ENCODE measurements at regions not wholly inside any gene's neighbourhood (a gene's known extent, or its start where the extent isn't known, plus 50 kb on each side); places are given as distances from the start of the nearest gene placed in this dataset.
"Not testable (repeated sequence)": the region's sequence is repeated elsewhere in the genome, so short reads cannot be mapped to it uniquely, and the experiment has no call there.

GRCh38 chr6:141788096-141788495, 344.6 kb upstream of the GJE1 start:
- Mint-ChIP-seq H3K4me1 (ENCODE audit: low read depth) (no peaks in the 10 kb centered on the region), H3K36me3 (no peaks in the 10 kb centered on the region), H3K27ac (no peak overlapping the region), H3K4me3 (no peak overlapping the region), H3K9me3 (peaks cover 2% of the 10 kb centered on the region), H3K27me3 (no peaks in the 10 kb centered on the region)
- no peak for DNase-seq
- ChIA-PET POLR2A (no interaction called here), CTCF (no interaction called here)
- intact Hi-C loops (cut with micrococcal nuclease), result no loop called here

DNA sequence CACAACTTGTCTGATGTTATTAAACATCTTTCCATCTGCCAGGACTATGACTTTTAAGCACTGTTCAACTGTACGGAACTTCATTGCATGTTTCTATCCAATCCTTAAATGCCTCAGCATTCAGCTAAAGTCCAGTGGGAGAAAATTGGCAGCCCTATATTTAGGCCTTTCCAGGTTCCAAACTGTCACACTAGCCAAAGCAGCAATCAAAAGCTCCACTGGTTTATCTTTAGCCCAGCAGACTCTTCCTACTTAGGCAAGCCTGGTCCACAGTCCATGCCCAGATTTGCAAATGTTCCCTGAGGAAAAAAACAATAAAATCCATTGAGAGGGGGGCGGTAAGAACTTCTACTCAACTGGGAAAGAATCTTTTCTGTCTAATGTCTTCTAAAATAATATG, 349.1 kb upstream of the GJE1 start:
- H3K9me3 Mint-ChIP-seq, result no peaks in the 10 kb centered on the region
- no peak overlapping the region for H3K27ac Mint-ChIP-seq
- no peaks in the 10 kb centered on the region for H3K27me3 Mint-ChIP-seq
- H3K4me3 Mint-ChIP-seq, result no peak overlapping the region
- DNase-seq, result no peak
- intact Hi-C loops (cut with micrococcal nuclease), result no loop called here
- POLR2A ChIA-PET, result no interaction called here
- H3K36me3 Mint-ChIP-seq, result no peaks in the 10 kb centered on the region
- no peaks in the 10 kb centered on the region for H3K4me1 Mint-ChIP-seq (ENCODE audit: low read depth)
- CTCF ChIA-PET, result no interaction called here

DNA sequence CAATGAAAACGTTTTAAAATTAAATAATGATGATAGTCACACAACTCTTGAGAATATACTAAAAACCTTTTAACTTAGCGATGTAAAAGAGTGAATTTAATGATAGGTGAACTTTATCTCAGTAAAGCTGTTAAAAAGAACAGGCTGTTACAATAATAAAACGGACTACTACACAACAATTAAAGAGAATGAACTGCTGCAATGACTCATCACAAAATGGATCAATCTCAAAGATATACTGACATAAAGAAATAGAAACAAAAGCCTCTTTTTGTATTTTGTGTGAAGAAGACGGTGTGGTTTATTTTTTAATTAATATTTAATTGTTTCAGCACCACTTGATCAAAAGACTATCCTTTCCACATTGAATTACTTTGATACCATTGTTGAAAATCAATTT, 352.4 kb upstream of the GJE1 start:
- Mint-ChIP-seq H3K27ac (no peak overlapping the region), H3K4me1 (ENCODE audit: low read depth) (no peaks in the 10 kb centered on the region), H3K4me3 (no peak overlapping the region), H3K27me3 (no peaks in the 10 kb centered on the region), H3K36me3 (no peaks in the 10 kb centered on the region), H3K9me3 (no peaks in the 10 kb centered on the region)
- POLR2A ChIA-PET, result no interaction called here
- no peak for DNase-seq
- CTCF ChIA-PET, result no interaction called here
- intact Hi-C loops (cut with micrococcal nuclease), result no loop called here

DNA sequence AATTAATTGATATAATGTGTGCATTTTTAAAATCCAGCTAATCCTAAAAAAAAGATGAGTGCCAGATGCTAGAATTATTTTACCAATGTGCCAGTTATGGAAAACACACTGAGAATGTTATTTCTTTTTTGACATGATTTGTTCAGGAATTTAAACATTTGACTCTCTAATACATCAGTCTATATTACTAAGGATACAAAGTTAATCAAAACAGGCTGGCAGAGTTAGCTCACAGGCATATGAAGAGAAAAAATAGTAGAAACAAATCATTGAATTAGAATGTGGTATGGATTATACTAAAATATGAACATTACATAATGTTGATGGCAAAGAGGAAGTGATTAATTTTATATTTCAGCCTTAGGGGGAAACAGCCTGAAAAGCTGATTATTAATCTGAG, 368.3 kb upstream of the GJE1 start:
- no peak for DNase-seq
- intact Hi-C loops (cut with micrococcal nuclease), result no loop called here
- H3K9me3 Mint-ChIP-seq, result no peaks in the 10 kb centered on the region
- POLR2A ChIA-PET, result no interaction called here
- CTCF ChIA-PET, result no interaction called here
- H3K27ac Mint-ChIP-seq, result no peak overlapping the region
- H3K36me3 Mint-ChIP-seq, result no peaks in the 10 kb centered on the region
- no peak overlapping the region for H3K4me3 Mint-ChIP-seq
- H3K27me3 Mint-ChIP-seq, result no peaks in the 10 kb centered on the region
- H3K4me1 Mint-ChIP-seq (ENCODE audit: low read depth), result no peaks in the 10 kb centered on the region

DNA sequence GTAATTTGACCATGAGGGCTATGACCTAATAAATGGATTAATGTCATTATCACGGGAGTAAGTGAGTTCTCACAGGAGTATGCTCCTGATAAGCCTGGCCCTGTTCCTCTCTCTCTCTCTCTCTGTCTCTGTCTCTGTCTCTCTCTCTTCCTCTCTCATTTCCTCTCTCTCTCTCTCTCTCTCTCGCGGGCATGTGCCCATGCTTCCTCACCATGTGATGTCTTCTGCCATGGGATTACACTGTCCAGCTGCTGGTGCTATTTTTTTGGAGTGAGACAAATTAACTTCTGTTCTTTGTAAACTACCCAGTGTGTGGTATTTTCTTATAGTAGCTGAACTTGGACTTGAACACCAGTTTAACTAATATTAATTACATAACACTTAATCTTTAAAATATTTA, 374.3 kb upstream of the GJE1 start:
- intact Hi-C loops (cut with micrococcal nuclease), result no loop called here
- no peaks in the 10 kb centered on the region for H3K36me3 Mint-ChIP-seq
- ChIA-PET CTCF (no interaction called here), POLR2A (no interaction called here)
- H3K27me3 Mint-ChIP-seq, result no peaks in the 10 kb centered on the region
- H3K9me3 Mint-ChIP-seq, result no peaks in the 10 kb centered on the region
- H3K4me3 Mint-ChIP-seq, result no peak overlapping the region
- DNase-seq, result no peak
- no peaks in the 10 kb centered on the region for H3K4me1 Mint-ChIP-seq (ENCODE audit: low read depth)
- no peak overlapping the region for H3K27ac Mint-ChIP-seq

- Mint-ChIP-seq H3K9me3 (no peaks in the 10 kb centered on the region), H3K27ac (no peak overlapping the region), H3K36me3 (no peaks in the 10 kb centered on the region), H3K4me3 (no peak overlapping the region), H3K27me3 (no peaks in the 10 kb centered on the region), H3K4me1 (ENCODE audit: low read depth) (peaks cover 12% of the 10 kb centered on the region)
- intact Hi-C loops (cut with micrococcal nuclease), result no loop called here
- no peak for DNase-seq
- POLR2A ChIA-PET, result no interaction called here
- CTCF ChIA-PET, result no interaction called here
These were observed 379.5 kb upstream of the GJE1 start for GRCh38 chr6:141753180-141753579.

GRCh38 chr6:141752677-141753076, 380.0 kb upstream of the GJE1 start:
- Mint-ChIP-seq H3K27ac (no peak overlapping the region), H3K4me3 (no peak overlapping the region), H3K27me3 (no peaks in the 10 kb centered on the region), H3K4me1 (ENCODE audit: low read depth) (peaks cover 12% of the 10 kb centered on the region), H3K36me3 (no peaks in the 10 kb centered on the region), H3K9me3 (no peaks in the 10 kb centered on the region)
- intact Hi-C loops (cut with micrococcal nuclease), result no loop called here
- no peak for DNase-seq
- ChIA-PET CTCF (no interaction called here), POLR2A (no interaction called here)

DNA sequence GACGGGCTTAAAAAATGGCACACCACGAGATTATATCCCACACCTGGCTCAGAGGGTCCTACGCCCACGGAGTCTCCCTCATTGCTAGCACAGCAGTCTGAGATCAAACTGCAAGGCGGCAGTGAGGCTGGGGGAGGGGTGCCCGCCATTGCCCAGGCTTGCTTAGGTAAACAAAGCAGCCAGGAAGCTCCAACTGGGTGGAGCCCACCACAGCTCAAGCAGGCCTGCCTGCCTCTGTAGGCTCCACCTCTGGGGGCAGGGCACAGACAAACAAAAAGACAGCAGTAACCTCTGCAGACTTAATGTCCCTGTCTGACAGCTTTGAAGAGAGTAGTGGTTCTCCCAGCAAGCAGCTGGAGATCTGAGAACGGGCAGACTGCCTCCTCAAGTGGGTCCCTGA, 386.4 kb upstream of the GJE1 start:
- H3K4me3 Mint-ChIP-seq; H3K9me3 Mint-ChIP-seq; H3K36me3 Mint-ChIP-seq; H3K27ac Mint-ChIP-seq; CTCF ChIA-PET; H3K27me3 Mint-ChIP-seq; intact Hi-C loops (cut with micrococcal nuclease); POLR2A ChIA-PET; DNase-seq; H3K4me1 Mint-ChIP-seq (ENCODE audit: low read depth): not testable (repeated sequence)

DNA sequence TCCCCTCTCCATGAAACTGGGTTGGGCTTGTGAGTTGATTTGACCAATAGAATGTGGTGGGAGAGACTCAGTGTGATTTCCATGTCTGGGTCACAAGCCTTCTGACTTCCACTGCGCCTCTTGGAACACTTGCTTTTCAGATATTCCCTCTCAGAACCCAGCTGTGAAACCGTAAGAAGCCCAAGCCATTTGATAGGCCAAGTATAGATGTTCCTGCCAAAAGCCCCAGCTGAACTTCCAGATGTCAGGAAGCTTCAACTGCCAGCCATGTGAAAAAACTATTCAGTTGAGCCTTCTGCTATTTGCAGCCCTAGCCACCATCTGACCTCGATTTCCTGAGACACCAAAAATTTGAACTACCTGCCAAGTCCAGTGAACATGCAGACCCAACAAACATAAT, 387.8 kb upstream of the GJE1 start:
- H3K4me3 Mint-ChIP-seq, result no peak overlapping the region
- H3K4me1 Mint-ChIP-seq (ENCODE audit: low read depth), result no peaks in the 10 kb centered on the region
- ChIA-PET POLR2A (no interaction called here), CTCF (no interaction called here)
- intact Hi-C loops (cut with micrococcal nuclease), result no loop called here
- H3K36me3 Mint-ChIP-seq, result no peaks in the 10 kb centered on the region
- no peak for DNase-seq
- H3K27me3 Mint-ChIP-seq, result no peaks in the 10 kb centered on the region
- no peak overlapping the region for H3K27ac Mint-ChIP-seq
- H3K9me3 Mint-ChIP-seq, result no peaks in the 10 kb centered on the region

DNA sequence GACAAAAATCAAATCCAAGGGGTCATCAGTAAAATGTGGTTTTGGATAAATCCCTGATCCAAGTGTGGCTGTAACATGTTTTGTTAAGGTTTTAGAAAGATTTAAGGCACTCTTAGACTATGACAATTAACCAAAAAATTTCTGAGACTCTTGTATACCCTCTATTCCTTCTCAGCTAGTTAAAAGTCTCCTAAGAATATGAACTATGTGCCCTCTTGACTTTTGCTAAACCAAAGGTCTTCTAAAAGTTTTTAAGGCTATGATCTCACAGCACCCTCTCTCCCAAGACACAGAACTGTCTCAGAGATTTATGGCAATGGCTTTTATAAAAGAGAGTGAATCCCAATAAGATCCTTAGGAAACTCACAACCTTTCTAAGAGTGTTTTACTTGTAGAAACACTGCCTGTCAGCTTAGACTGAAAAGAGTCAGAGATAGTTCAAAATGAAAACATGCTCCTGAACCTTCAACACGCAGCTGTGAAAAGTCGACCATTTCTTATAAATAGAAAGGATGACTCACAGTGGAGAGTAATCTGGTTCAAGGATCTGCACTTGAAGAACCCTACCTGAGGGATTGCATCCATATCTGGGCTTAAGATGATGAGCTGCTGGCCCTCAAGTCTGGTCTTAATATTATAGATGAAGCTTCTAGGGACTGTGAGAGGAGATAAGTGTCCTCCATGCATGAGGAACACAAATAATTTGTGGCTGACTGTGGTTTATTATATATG, 388.4 kb upstream of the GJE1 start:
- ChIA-PET POLR2A (no interaction called here), CTCF (no interaction called here)
- Mint-ChIP-seq H3K27me3 (no peaks in the 10 kb centered on the region), H3K4me3 (no peak overlapping the region), H3K4me1 (ENCODE audit: low read depth) (no peaks in the 10 kb centered on the region), H3K27ac (no peak overlapping the region), H3K9me3 (no peaks in the 10 kb centered on the region), H3K36me3 (no peaks in the 10 kb centered on the region)
- intact Hi-C loops (cut with micrococcal nuclease), result no loop called here
- DNase-seq, result no peak

- no peak overlapping the region for H3K4me3 Mint-ChIP-seq
- ChIA-PET POLR2A (no interaction called here), CTCF (no interaction called here)
- no peak for DNase-seq
- no peak overlapping the region for H3K27ac Mint-ChIP-seq
- H3K36me3 Mint-ChIP-seq, result no peaks in the 10 kb centered on the region
- intact Hi-C loops (cut with micrococcal nuclease), result no loop called here
- no peaks in the 10 kb centered on the region for H3K9me3 Mint-ChIP-seq
- no peaks in the 10 kb centered on the region for H3K4me1 Mint-ChIP-seq (ENCODE audit: low read depth)
- H3K27me3 Mint-ChIP-seq, result no peaks in the 10 kb centered on the region
These were observed 396.6 kb upstream of the GJE1 start for GRCh38 chr6:141736104-141736503.

- Mint-ChIP-seq H3K27ac (no peak overlapping the region), H3K36me3 (no peaks in the 10 kb centered on the region), H3K9me3 (no peaks in the 10 kb centered on the region), H3K27me3 (no peaks in the 10 kb centered on the region), H3K4me3 (no peak overlapping the region), H3K4me1 (ENCODE audit: low read depth) (no peaks in the 10 kb centered on the region)
- POLR2A ChIA-PET, result no interaction called here
- DNase-seq, result no peak
- CTCF ChIA-PET, result no interaction called here
- intact Hi-C loops (cut with micrococcal nuclease), result no loop called here
These were observed 397.6 kb upstream of the GJE1 start for GRCh38 chr6:141735126-141735525.

- CTCF ChIA-PET, result no interaction called here
These were observed 398.5 kb upstream of the GJE1 start for GRCh38 chr6:141734071-141734840.

More at GRCh38 chr6:141734071-141734840, 398.5 kb upstream of the GJE1 start:
- intact Hi-C loops (cut with micrococcal nuclease), result no loop called here
- no peaks in the 10 kb centered on the region for H3K36me3 Mint-ChIP-seq
- H3K9me3 Mint-ChIP-seq, result no peaks in the 10 kb centered on the region
- DNase-seq, result no peak
- no peaks in the 10 kb centered on the region for H3K27me3 Mint-ChIP-seq
- no peaks in the 10 kb centered on the region for H3K4me1 Mint-ChIP-seq (ENCODE audit: low read depth)
- H3K4me3 Mint-ChIP-seq, result no peak overlapping the region
- no peak overlapping the region for H3K27ac Mint-ChIP-seq
- POLR2A ChIA-PET, result no interaction called here
